IMR-90 (cell line): ENCODE measurements at regions not wholly inside any gene's neighbourhood (a gene's known extent, or its start where the extent isn't known, plus 50 kb on each side); places are given as distances from the start of the nearest gene placed in this dataset.

Experiments
- ATAC-seq: fragments of 200-7000 bp; cut with Tn5 transposase; 2 replicates; pipeline ENCODE4 v1.9.1; 2020; ENCODE audit warnings: low read depth, mild to moderate bottlenecking, moderate library complexity
- BruUV-seq: library from RNA; stranded (reverse); fragments of 400-500 nt; replicated peaks from 2 replicates; lab custom pipeline; 2021; lab: Mats Ljungman, UMichigan
- CTCF ChIA-PET: fragments of 300-600 bp; formaldehyde crosslinking; extraction: SDS; loops from one replicate; lab custom pipeline; 2021; ENCODE audit warnings: antibody characterized with exemption; lab: Yijun Ruan, JAX
- POLR2A ChIA-PET: fragments of 300-600 bp; sonication (Branson Sonifier 250); formaldehyde crosslinking; loops from one replicate; lab custom pipeline; 2022; ENCODE audit warnings: antibody characterized with exemption; ENCODE audit not compliant: unreplicated experiment; lab: Charles Lee
- DNase-seq: peaks from one replicate; pipeline ENCODE4 v3.0.0; 2013
- H2AFZ ChIP-seq: replicated peaks from 2 replicates; pipeline ENCODE3; 2013; ENCODE audit warnings: low read length, mild to moderate bottlenecking; ENCODE audit not compliant: poor library complexity
- H2AK5ac ChIP-seq: 2 replicates; pipeline ENCODE4 v1.6.1; 2013; ENCODE audit warnings: low read depth, low read length, inconsistent platforms
- H2AK9ac ChIP-seq: replicated peaks from 2 replicates; pipeline ENCODE3; 2013; ENCODE audit warnings: mild to moderate bottlenecking, low read depth, low read length, moderate library complexity; ENCODE audit not compliant: poor library complexity
- H2BK120ac ChIP-seq: 2 replicates; pipeline ENCODE4 v1.6.1; 2013; ENCODE audit warnings: low read depth, low read length, inconsistent platforms
- H2BK15ac ChIP-seq: 3 replicates; pipeline ENCODE4 v1.6.1; 2013; ENCODE audit warnings: low read depth, low read length, inconsistent platforms
- H2BK20ac ChIP-seq: 2 replicates; pipeline ENCODE4 v1.6.1; 2013; ENCODE audit warnings: low read depth, mild to moderate bottlenecking, inconsistent platforms, low read length, moderate library complexity
- H2BK5ac ChIP-seq: 2 replicates; pipeline ENCODE4 v1.6.1; 2013; ENCODE audit warnings: mild to moderate bottlenecking, low read depth, low read length, inconsistent platforms; ENCODE audit not compliant: poor library complexity, severe bottlenecking
- H3K14ac ChIP-seq: replicated peaks from 2 replicates; pipeline ENCODE4 v1.6.1; 2013; ENCODE audit warnings: low read depth, low read length, inconsistent platforms
- H3K18ac ChIP-seq: 2 replicates; pipeline ENCODE4 v1.6.1; 2013; ENCODE audit warnings: low read depth, low read length, control low read depth
- H3K23ac ChIP-seq: 2 replicates; pipeline ENCODE4 v1.6.1; 2013; ENCODE audit warnings: low read depth, low read length, inconsistent platforms
- H3K27ac ChIP-seq: 2 replicates; pipeline ENCODE4 v1.5.1; 2013; ENCODE audit warnings: mild to moderate bottlenecking, control low read depth, low read length; ENCODE audit not compliant: insufficient read depth
- H3K27me3 ChIP-seq: 2 replicates; pipeline ENCODE4 v1.6.1; 2013; ENCODE audit warnings: low read length; ENCODE audit not compliant: control insufficient read depth, insufficient read depth
- H3K36me3 ChIP-seq: 2 replicates; pipeline ENCODE4 v1.6.1; 2013; ENCODE audit warnings: low read length, mixed read lengths; ENCODE audit not compliant: control insufficient read depth, insufficient read depth
- H3K4ac ChIP-seq: 2 replicates; pipeline ENCODE4 v1.6.1; 2013; ENCODE audit warnings: low read depth, low read length, inconsistent platforms
- H3K4me1 ChIP-seq: 2 replicates; pipeline ENCODE4 v1.6.1; 2013; ENCODE audit warnings: low read length, mixed read lengths; ENCODE audit not compliant: control insufficient read depth, insufficient read depth
- H3K4me2 ChIP-seq: 2 replicates; pipeline ENCODE4 v1.6.1; 2013; ENCODE audit warnings: low read depth, mild to moderate bottlenecking, control low read depth, low read length, moderate library complexity
- H3K4me3 ChIP-seq: 2 replicates; pipeline ENCODE4 v1.5.1; 2013; ENCODE audit warnings: low read depth, mild to moderate bottlenecking, control low read depth, low read length, moderate library complexity; ENCODE audit not compliant: insufficient read depth
- H3K56ac ChIP-seq: 2 replicates; pipeline ENCODE4 v1.6.1; 2013; ENCODE audit warnings: low read length, inconsistent platforms; ENCODE audit not compliant: insufficient read depth; ENCODE audit errors: extremely low read depth
- H3K79me1 ChIP-seq, 2 experiments: 2 replicates each; pipeline ENCODE4 v1.6.1; 2013; ENCODE audit warnings: low read length in 2 of 2, inconsistent platforms in 1 of 2, low read depth in 1 of 2
- H3K9ac ChIP-seq: 2 replicates; pipeline ENCODE4 v1.6.1; 2013; ENCODE audit warnings: low read depth, low read length, control low read depth
- H3K9me1 ChIP-seq: 2 replicates; pipeline ENCODE4 v1.6.1; 2013; ENCODE audit warnings: low read length, inconsistent platforms; ENCODE audit not compliant: insufficient read depth
- H3K9me3 ChIP-seq: 2 replicates; pipeline ENCODE4 v1.6.1; 2013; ENCODE audit warnings: low read length; ENCODE audit not compliant: control insufficient read depth, insufficient read depth
- H4K20me1 ChIP-seq: 2 replicates; pipeline ENCODE4 v1.6.1; 2013; ENCODE audit warnings: low read length, inconsistent platforms; ENCODE audit not compliant: insufficient read depth
- H4K5ac ChIP-seq: 2 replicates; pipeline ENCODE4 v1.6.1; 2013; ENCODE audit warnings: mild to moderate bottlenecking, low read depth, low read length, control low read depth
- H4K8ac ChIP-seq, 2 experiments: 2 replicates each; pipeline ENCODE4 v1.6.1; 2013; ENCODE audit warnings: low read depth in 2 of 2, low read length in 2 of 2, control low read depth in 1 of 2, inconsistent platforms in 1 of 2
- H4K91ac ChIP-seq: 2 replicates; pipeline ENCODE4 v1.6.1; 2013; ENCODE audit warnings: low read depth, low read length, inconsistent platforms; ENCODE audit not compliant: insufficient read depth
- BHLHE40 ChIP-seq: fragments of 150-350 bp; IDR thresholded peaks from 2 replicates; pipeline ENCODE4 v1.6.1; 2016; ENCODE audit warnings: mild to moderate bottlenecking, low read depth, low read length
- CEBPB ChIP-seq: IDR thresholded peaks from 2 replicates; pipeline ENCODE4 v1.6.1; 2012; ENCODE audit warnings: low read depth, low read length, improper control_type of control experiment
- CHD1 ChIP-seq: IDR thresholded peaks from 2 replicates; pipeline ENCODE4 v1.6.1; 2012; ENCODE audit warnings: low read depth, low read length, improper control_type of control experiment
- FOS ChIP-seq: fragments of 150-350 bp; IDR thresholded peaks from 2 replicates; pipeline ENCODE4 v1.6.1; 2016; ENCODE audit warnings: low read depth, low read length
- MAZ ChIP-seq: IDR thresholded peaks from 2 replicates; pipeline ENCODE4 v1.6.1; 2012; ENCODE audit warnings: low read depth, mild to moderate bottlenecking, low read length, improper control_type of control experiment, moderate library complexity, borderline replicate concordance
- NFE2L2 ChIP-seq: fragments of 150-350 bp; IDR thresholded peaks from 2 replicates; pipeline ENCODE4 v1.6.1; 2016; ENCODE audit warnings: low read depth, mild to moderate bottlenecking, low read length
- POLR2A ChIP-seq: IDR thresholded peaks from 2 replicates; pipeline ENCODE4 v1.6.1; 2012; ENCODE audit warnings: mild to moderate bottlenecking, low read depth, low read length
- RAD21 ChIP-seq: IDR thresholded peaks from 2 replicates; pipeline ENCODE4 v1.6.1; 2012; ENCODE audit warnings: low read length, improper control_type of control experiment
- RFX5 ChIP-seq: IDR thresholded peaks from 2 replicates; pipeline ENCODE4 v1.8.0; 2012; ENCODE audit warnings: low read depth, mild to moderate bottlenecking, low read length, moderate library complexity
- USF2 ChIP-seq: fragments of 150-350 bp; IDR thresholded peaks from 2 replicates; pipeline ENCODE4 v1.6.1; 2017; ENCODE audit warnings: mild to moderate bottlenecking, antibody characterized with exemption, low read length, low read depth
- WGBS, 2 experiments: methylation state at CpG; one replicate each; pipeline versions ENCODE4 v1.1.5 to v1.1.7; 2013; ENCODE audit warnings: missing lambda C conversion rate in 2 of 2; ENCODE audit not compliant: insufficient read length in 1 of 2; ENCODE audit errors: extremely low coverage in 2 of 2; 5-methylcytosine and 5-hydroxymethylcytosine counted together
- dilution Hi-C: fragments of 300-500 bp; cut with HindIII; formaldehyde crosslinking; loops from one replicate; pipeline ENCODE4 v1.14.3; 2018; ENCODE audit warnings: low sequenced_read_pairs; ENCODE audit not compliant: unreplicated experiment
- in situ Hi-C: fragments of 300-500 bp; cut with MboI; formaldehyde crosslinking; loops from 3 replicates; pipeline ENCODE4 v1.14.3; 2019; ENCODE audit warnings: low sequenced_read_pairs, inconsistent platforms, mixed read lengths
- intact Hi-C: fragments of 100-400 bp; cut with micrococcal nuclease; formaldehyde crosslinking; loops from 2 replicates; pipeline ENCODE4 v1.10.0; 2022
- TF ChIP-seq, protein P1 (sequence below): fragments of 150-350 bp; IDR thresholded peaks from 2 replicates; pipeline ENCODE4 v1.6.1; 2016; ENCODE audit warnings: low read depth, mild to moderate bottlenecking, low read length, moderate library complexity, borderline replicate concordance

DNA sequence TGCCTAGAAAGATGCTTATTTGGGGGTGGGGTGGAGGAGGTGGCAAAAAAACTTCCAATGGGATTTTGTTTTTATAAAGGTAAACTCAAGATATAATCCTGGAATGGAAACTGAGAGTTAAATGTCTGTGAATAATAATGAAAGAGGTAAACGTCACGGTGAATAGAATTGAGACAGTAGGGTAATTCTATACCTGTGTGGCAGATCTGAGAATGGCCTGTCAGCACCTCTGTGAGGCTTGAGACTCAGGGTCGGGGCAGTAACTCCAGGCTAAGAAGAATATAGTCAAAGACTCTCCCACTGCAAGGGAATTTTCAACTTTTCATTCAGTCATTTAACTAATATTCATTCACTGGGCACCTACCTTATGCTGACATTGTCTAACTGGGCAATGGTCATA lies 581.2 kb upstream of the ZNF608 start:
- H3K27me3 ChIP-seq: no peaks in the 10 kb centered on the region
- no peak overlapping the region for H2BK20ac ChIP-seq
- H4K5ac ChIP-seq: no peak overlapping the region
- H3K4me3 ChIP-seq: no peak overlapping the region
- ATAC-seq: no peak
- H2BK15ac ChIP-seq: no peak overlapping the region
- ChIA-PET POLR2A (no interaction called here), CTCF (interaction anchor here (0.6 kb wide), 1 partner anchor 847 kb away, joined by 4 read pairs; no protein-coding TSS in a partner anchor)
- intact Hi-C loops: loop anchor here (5.0 kb wide), 1 partner anchor 160 kb away; no protein-coding TSS in a partner anchor
- no peak overlapping the region for H3K23ac ChIP-seq
- no peak overlapping the region for H4K8ac ChIP-seq
- H3K9me1 ChIP-seq: no peaks in the 10 kb centered on the region
- H3K79me1 ChIP-seq: no peaks in the 10 kb centered on the region
- H2AK9ac ChIP-seq: no peak overlapping the region
- H3K4me2 ChIP-seq: no peak overlapping the region
- TF ChIP-seq FOS (no peak), CEBPB (no peak), BHLHE40 (no peak), RFX5 (no peak), RAD21 (no peak), NFE2L2 (no peak), MAZ (no peak), CHD1 (no peak), USF2 (no peak), POLR2A (no peak)
- TF ChIP-seq, protein P1, sequence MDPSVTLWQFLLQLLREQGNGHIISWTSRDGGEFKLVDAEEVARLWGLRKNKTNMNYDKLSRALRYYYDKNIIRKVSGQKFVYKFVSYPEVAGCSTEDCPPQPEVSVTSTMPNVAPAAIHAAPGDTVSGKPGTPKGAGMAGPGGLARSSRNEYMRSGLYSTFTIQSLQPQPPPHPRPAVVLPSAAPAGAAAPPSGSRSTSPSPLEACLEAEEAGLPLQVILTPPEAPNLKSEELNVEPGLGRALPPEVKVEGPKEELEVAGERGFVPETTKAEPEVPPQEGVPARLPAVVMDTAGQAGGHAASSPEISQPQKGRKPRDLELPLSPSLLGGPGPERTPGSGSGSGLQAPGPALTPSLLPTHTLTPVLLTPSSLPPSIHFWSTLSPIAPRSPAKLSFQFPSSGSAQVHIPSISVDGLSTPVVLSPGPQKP: no peak
- H3K9ac ChIP-seq: no peak overlapping the region
- in situ Hi-C loops: no loop called here
- H2BK120ac ChIP-seq: no peak overlapping the region
- H3K9me3 ChIP-seq: no peaks in the 10 kb centered on the region
- H2BK5ac ChIP-seq: no peak overlapping the region
- no TSS peak for BruUV-seq
- peaks cover 2% of the 10 kb centered on the region for H3K4me1 ChIP-seq
- no peak overlapping the region for H2AFZ ChIP-seq
- no peak overlapping the region for H3K4ac ChIP-seq
- H3K18ac ChIP-seq: no peak overlapping the region
- dilution Hi-C loops: no loop called here
- no peak overlapping the region for H2AK5ac ChIP-seq
- no peak overlapping the region for H3K14ac ChIP-seq
- no peak overlapping the region for H4K91ac ChIP-seq
- 100% methylated on average over 1 of the region's 3 CpGs; no CpG with 5 or more reads in 1 of the 2 experiments for WGBS, 2 experiments
- DNase-seq: no peak
- H4K20me1 ChIP-seq: no peaks in the 10 kb centered on the region
- H3K36me3 ChIP-seq: no peaks in the 10 kb centered on the region
- H3K56ac ChIP-seq: no peak overlapping the region
- no peak overlapping the region for H3K27ac ChIP-seq
